ENCODE measurements at regions not wholly inside any gene's neighbourhood (a gene's known extent, or its start where the extent isn't known, plus 50 kb on each side); places are given as distances from the start of the nearest gene placed in this dataset.

- Mint-ChIP-seq H3K9me3 (peaks cover under 1 to 5% of the 10 kb centered on the region in 2 donors), H3K27me3 (no peaks in the 10 kb centered on the region), H3K27ac (no peak overlapping the region), H3K4me3 (no peak overlapping the region), H3K4me1 (no peaks in the 10 kb centered on the region)
- no peak for DNase-seq
- no peak for ATAC-seq
Observed at GRCh38 chr13:103812971-103813370, 746.8 kb upstream of the SLC10A2 start.

- Mint-ChIP-seq H3K4me3 (no peak overlapping the region), H3K27me3 (no peaks in the 10 kb centered on the region), H3K9me3 (peaks cover 5% of the 10 kb centered on the region in 2 donors), H3K4me1 (no peaks in the 10 kb centered on the region), H3K27ac (no peak overlapping the region)
- ATAC-seq = no peak
- no peak for DNase-seq
Observed at GRCh38 chr13:103812558-103812957, 746.3 kb upstream of the SLC10A2 start.

GRCh38 chr13:103810026-103810425 is 743.8 kb upstream of the SLC10A2 start:
- Mint-ChIP-seq H3K4me3 (no peak overlapping the region), H3K27ac (no peak overlapping the region), H3K9me3 (peaks cover 5 to 9% of the 10 kb centered on the region in 2 donors), H3K27me3 (no peaks in the 10 kb centered on the region), H3K4me1 (no peaks in the 10 kb centered on the region)
- DNase-seq (no peak), ATAC-seq (no peak)

GRCh38 chr13:103805771-103806170 is 739.6 kb upstream of the SLC10A2 start:
- ATAC-seq (no peak), DNase-seq (no peak)
- Mint-ChIP-seq H3K9me3 (peaks cover 0 to 9% of the 10 kb centered on the region in 2 donors), H3K4me3 (no peak overlapping the region), H3K27ac (no peak overlapping the region), H3K27me3 (no peaks in the 10 kb centered on the region), H3K4me1 (no peaks in the 10 kb centered on the region)

GRCh38 chr13:103803349-103803748 is 737.1 kb upstream of the SLC10A2 start:
- no peak for ATAC-seq
- no peak for DNase-seq
- Mint-ChIP-seq H3K9me3 (peaks cover 0 to 9% of the 10 kb centered on the region in 2 donors), H3K27me3 (no peaks in the 10 kb centered on the region), H3K4me3 (no peak overlapping the region), H3K4me1 (no peaks in the 10 kb centered on the region), H3K27ac (no peak overlapping the region)

- DNase-seq (no peak), ATAC-seq (no peak)
- Mint-ChIP-seq H3K4me3 (no peak overlapping the region), H3K4me1 (no peaks in the 10 kb centered on the region), H3K27ac (no peak overlapping the region), H3K9me3 (peaks cover 0 to 7% of the 10 kb centered on the region in 2 donors), H3K27me3 (no peaks in the 10 kb centered on the region)
Observed at GRCh38 chr13:103799028-103799427, 732.8 kb upstream of the SLC10A2 start.

- Mint-ChIP-seq H3K9me3 (peaks cover 7 to 9% of the 10 kb centered on the region in 2 donors), H3K4me3 (no peak overlapping the region), H3K27me3 (no peaks in the 10 kb centered on the region), H3K27ac (no peak overlapping the region), H3K4me1 (no peaks in the 10 kb centered on the region)
- no peak for DNase-seq
- ATAC-seq = no peak
Observed at GRCh38 chr13:103795892-103796478, 729.8 kb upstream of the SLC10A2 start.

GRCh38 chr13:103794526-103794925 is 728.3 kb upstream of the SLC10A2 start:
- no peak overlapping the region for H3K4me3 Mint-ChIP-seq

GRCh38 chr13:103788061-103788652 is 721.9 kb upstream of the SLC10A2 start:
- H3K4me3 Mint-ChIP-seq = no peak overlapping the region
- H3K4me1 Mint-ChIP-seq = no peaks in the 10 kb centered on the region
- H3K27me3 Mint-ChIP-seq = no peaks in the 10 kb centered on the region
- H3K9me3 Mint-ChIP-seq = peaks cover 5 to 14% of the 10 kb centered on the region in 2 donors
- ATAC-seq (no peak), DNase-seq (no peak)
- no peak overlapping the region for H3K27ac Mint-ChIP-seq

More at GRCh38 chr13:103794526-103794925, 728.3 kb upstream of the SLC10A2 start:
- peaks cover 7 to 9% of the 10 kb centered on the region in 2 donors for H3K9me3 Mint-ChIP-seq
- no peaks in the 10 kb centered on the region for H3K4me1 Mint-ChIP-seq
- ATAC-seq (no peak), DNase-seq (no peak)
- H3K27ac Mint-ChIP-seq = no peak overlapping the region
- no peaks in the 10 kb centered on the region for H3K27me3 Mint-ChIP-seq

- Mint-ChIP-seq H3K27ac (no peak overlapping the region), H3K4me3 (no peak overlapping the region)
- no peak for DNase-seq
Observed at GRCh38 chr13:103772576-103772975, 706.4 kb upstream of the SLC10A2 start.

GRCh38 chr13:103762523-103762922 is 696.3 kb upstream of the SLC10A2 start:
- Mint-ChIP-seq H3K9me3 (peaks cover 3 to 5% of the 10 kb centered on the region in 2 donors), H3K27ac (no peak overlapping the region), H3K4me1 (no peaks in the 10 kb centered on the region), H3K4me3 (no peak overlapping the region), H3K27me3 (no peaks in the 10 kb centered on the region)
- ATAC-seq (no peak), DNase-seq (no peak)

More at GRCh38 chr13:103772576-103772975, 706.4 kb upstream of the SLC10A2 start:
- H3K4me1 Mint-ChIP-seq = no peaks in the 10 kb centered on the region
- H3K9me3 Mint-ChIP-seq = peaks cover 0 to 11% of the 10 kb centered on the region in 2 donors
- ATAC-seq = no peak
- no peaks in the 10 kb centered on the region for H3K27me3 Mint-ChIP-seq

- H3K4me1 Mint-ChIP-seq = no peaks in the 10 kb centered on the region
- H3K9me3 Mint-ChIP-seq = peaks cover 0 to 5% of the 10 kb centered on the region in 2 donors
- no peak for ATAC-seq
- H3K27ac Mint-ChIP-seq = no peak overlapping the region
- H3K27me3 Mint-ChIP-seq = no peaks in the 10 kb centered on the region
- H3K4me3 Mint-ChIP-seq = no peak overlapping the region
- DNase-seq = no peak
Observed at GRCh38 chr13:103759361-103759760, 693.1 kb upstream of the SLC10A2 start.

- ATAC-seq (no peak), DNase-seq (no peak)
- peaks cover 0 to 5% of the 10 kb centered on the region in 2 donors for H3K9me3 Mint-ChIP-seq
- no peaks in the 10 kb centered on the region for H3K4me1 Mint-ChIP-seq
- no peak overlapping the region for H3K4me3 Mint-ChIP-seq
- no peak overlapping the region for H3K27ac Mint-ChIP-seq
- H3K27me3 Mint-ChIP-seq = no peaks in the 10 kb centered on the region
Observed at GRCh38 chr13:103758222-103758621, 692.0 kb upstream of the SLC10A2 start.

- no peaks in the 10 kb centered on the region for H3K4me1 Mint-ChIP-seq
- no peak for ATAC-seq
- H3K27me3 Mint-ChIP-seq = no peaks in the 10 kb centered on the region
- peaks cover 0 to 5% of the 10 kb centered on the region in 2 donors for H3K9me3 Mint-ChIP-seq
- H3K4me3 Mint-ChIP-seq = no peak overlapping the region
- DNase-seq = no peak
- no peak overlapping the region for H3K27ac Mint-ChIP-seq
Observed at GRCh38 chr13:103757361-103757760, 691.1 kb upstream of the SLC10A2 start.

- H3K4me3 Mint-ChIP-seq = no peak overlapping the region
- ATAC-seq (no peak), DNase-seq (no peak)
- H3K27ac Mint-ChIP-seq = no peak overlapping the region
- peaks cover 0 to 5% of the 10 kb centered on the region in 2 donors for H3K9me3 Mint-ChIP-seq
- H3K4me1 Mint-ChIP-seq = no peaks in the 10 kb centered on the region
- H3K27me3 Mint-ChIP-seq = no peaks in the 10 kb centered on the region
Observed at GRCh38 chr13:103754783-103755182, 688.6 kb upstream of the SLC10A2 start.

GRCh38 chr13:103734837-103735236 is 668.6 kb upstream of the SLC10A2 start:
- DNase-seq (no peak), ATAC-seq (no peak)
- H3K4me3 Mint-ChIP-seq = no peak overlapping the region
- H3K27ac Mint-ChIP-seq = no peak overlapping the region
- no peaks in the 10 kb centered on the region for H3K27me3 Mint-ChIP-seq
- peaks cover 0 to 7% of the 10 kb centered on the region in 2 donors for H3K9me3 Mint-ChIP-seq
- H3K4me1 Mint-ChIP-seq = no peaks in the 10 kb centered on the region

- Mint-ChIP-seq H3K9me3 (peaks cover 0 to 7% of the 10 kb centered on the region in 2 donors), H3K4me1 (no peaks in the 10 kb centered on the region), H3K27ac (no peak overlapping the region), H3K4me3 (no peak overlapping the region), H3K27me3 (no peaks in the 10 kb centered on the region)
- DNase-seq (no peak), ATAC-seq (no peak)
Observed at GRCh38 chr13:103731959-103732358, 665.7 kb upstream of the SLC10A2 start.

Measured in stimulated activated naive CD8-positive, alpha-beta T cell treated with anti-CD3 and anti-CD28 coated beads, Interleukin-15, amount 100 ng/mL, for 72 hours (primary cell).